Prostate gland (tissue), 2 donors: ENCODE measurements at regions not wholly inside any gene's neighbourhood (a gene's known extent, or its start where the extent isn't known, plus 50 kb on each side); places are given as distances from the start of the nearest gene placed in this dataset.

Source experiments
- POLR2AphosphoS5 ChIP-seq: sonication (generic); formaldehyde crosslinking; IDR thresholded peaks from one replicate; pipeline ENCODE4 v1.6.1; 2017; ENCODE audit warnings: antibody characterized with exemption
- TF ChIP-seq, protein P1 (sequence below), 4 experiments: fragments of 200-600 bp in 2 of 4; fragments of 450-650 bp in 2 of 4; sonication (generic) in 2 of 4; IDR thresholded peaks; 1 replicate in 3 of 4; 2 replicates in 1 of 4; pipeline ENCODE4 v1.5.1; 2016 to 2019; ENCODE audit warnings: antibody characterized with exemption in 4 of 4, mild to moderate bottlenecking in 2 of 4, moderate library complexity in 2 of 4

DNA sequence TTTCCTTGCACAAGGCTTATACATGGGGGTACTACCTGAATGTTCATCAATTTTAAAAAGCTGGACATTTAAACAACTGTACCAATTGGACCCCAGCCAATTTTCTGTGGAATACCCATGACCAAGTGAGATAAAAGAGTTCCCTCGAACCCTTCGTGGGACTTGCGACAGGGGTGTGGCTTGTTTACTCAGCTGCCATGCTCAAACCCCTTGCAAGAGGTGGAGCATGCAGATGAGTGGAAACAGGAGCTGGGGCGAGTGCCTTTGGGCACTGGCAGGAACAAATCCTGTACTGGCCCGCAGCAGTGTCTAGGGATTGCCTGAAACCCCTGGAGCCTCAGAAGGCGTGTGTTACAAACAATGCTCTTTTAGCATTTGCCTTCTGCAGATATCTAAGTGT, 144.2 kb downstream of the PDHA2 start:
- TF ChIP-seq, protein P1, sequence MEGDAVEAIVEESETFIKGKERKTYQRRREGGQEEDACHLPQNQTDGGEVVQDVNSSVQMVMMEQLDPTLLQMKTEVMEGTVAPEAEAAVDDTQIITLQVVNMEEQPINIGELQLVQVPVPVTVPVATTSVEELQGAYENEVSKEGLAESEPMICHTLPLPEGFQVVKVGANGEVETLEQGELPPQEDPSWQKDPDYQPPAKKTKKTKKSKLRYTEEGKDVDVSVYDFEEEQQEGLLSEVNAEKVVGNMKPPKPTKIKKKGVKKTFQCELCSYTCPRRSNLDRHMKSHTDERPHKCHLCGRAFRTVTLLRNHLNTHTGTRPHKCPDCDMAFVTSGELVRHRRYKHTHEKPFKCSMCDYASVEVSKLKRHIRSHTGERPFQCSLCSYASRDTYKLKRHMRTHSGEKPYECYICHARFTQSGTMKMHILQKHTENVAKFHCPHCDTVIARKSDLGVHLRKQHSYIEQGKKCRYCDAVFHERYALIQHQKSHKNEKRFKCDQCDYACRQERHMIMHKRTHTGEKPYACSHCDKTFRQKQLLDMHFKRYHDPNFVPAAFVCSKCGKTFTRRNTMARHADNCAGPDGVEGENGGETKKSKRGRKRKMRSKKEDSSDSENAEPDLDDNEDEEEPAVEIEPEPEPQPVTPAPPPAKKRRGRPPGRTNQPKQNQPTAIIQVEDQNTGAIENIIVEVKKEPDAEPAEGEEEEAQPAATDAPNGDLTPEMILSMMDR (IDR thresholded peaks at IDR 0.05) = no peak
- TF ChIP-seq POLR2AphosphoS5 = no peak
